ENCODE measurements at regions not wholly inside any gene's neighbourhood (a gene's known extent, or its start where the extent isn't known, plus 50 kb on each side); places are given as distances from the start of the nearest gene placed in this dataset.

DNA sequence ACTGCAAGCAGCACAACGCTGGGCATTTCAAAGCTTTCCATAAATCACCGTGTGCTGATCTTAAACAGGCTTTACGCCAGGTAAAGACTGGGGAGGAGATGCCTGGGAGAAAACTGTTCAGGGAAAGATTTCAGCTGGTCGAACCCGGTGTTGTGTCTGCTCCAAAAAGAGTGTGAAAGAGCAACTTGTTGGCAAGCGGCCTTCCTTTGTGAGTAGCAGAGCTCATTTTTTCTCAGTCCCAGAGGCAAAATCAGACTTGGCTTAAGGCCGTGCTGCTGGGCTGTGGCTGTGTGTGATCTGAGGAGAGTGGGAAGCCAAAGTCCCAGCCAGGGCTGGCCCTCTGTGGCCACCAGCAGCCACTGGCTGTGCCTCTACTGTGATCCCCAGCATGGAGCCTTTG, 75.7 kb upstream of the E2F8 start:
- TF ChIP-seq SREBF2 (IDR thresholded peaks at IDR 0.05; ENCODE audit: low read length) (no peak), CREB1 (IDR thresholded peaks at IDR 0.05; ENCODE audit: low read depth) (no peak), RAD21 (IDR thresholded peaks at IDR 0.05; ENCODE audit: insufficient read depth, low read depth, low read length) (no peak), CHD1 (IDR thresholded peaks at IDR 0.05; ENCODE audit: low read depth, low read length) (no peak), CHD2 (IDR thresholded peaks at IDR 0.05; ENCODE audit: borderline replicate concordance, low read depth, low read length) (no peak), POLR2A (IDR thresholded peaks at IDR 0.05; ENCODE audit: low read depth, low read length) (no peak), BHLHE40 (IDR thresholded peaks at IDR 0.05; ENCODE audit: borderline replicate concordance in 1 of 2, low read depth in 2 of 2, low read length in 1 of 2) (no peak), SIX5 (IDR thresholded peaks at IDR 0.05; ENCODE audit: low read depth, low read length, severe bottlenecking) (no peak), EZH2 (IDR thresholded peaks at IDR 0.05; ENCODE audit: borderline replicate concordance, control insufficient read depth, low read depth, low read length) (no peak)
- TF ChIP-seq, protein P1, sequence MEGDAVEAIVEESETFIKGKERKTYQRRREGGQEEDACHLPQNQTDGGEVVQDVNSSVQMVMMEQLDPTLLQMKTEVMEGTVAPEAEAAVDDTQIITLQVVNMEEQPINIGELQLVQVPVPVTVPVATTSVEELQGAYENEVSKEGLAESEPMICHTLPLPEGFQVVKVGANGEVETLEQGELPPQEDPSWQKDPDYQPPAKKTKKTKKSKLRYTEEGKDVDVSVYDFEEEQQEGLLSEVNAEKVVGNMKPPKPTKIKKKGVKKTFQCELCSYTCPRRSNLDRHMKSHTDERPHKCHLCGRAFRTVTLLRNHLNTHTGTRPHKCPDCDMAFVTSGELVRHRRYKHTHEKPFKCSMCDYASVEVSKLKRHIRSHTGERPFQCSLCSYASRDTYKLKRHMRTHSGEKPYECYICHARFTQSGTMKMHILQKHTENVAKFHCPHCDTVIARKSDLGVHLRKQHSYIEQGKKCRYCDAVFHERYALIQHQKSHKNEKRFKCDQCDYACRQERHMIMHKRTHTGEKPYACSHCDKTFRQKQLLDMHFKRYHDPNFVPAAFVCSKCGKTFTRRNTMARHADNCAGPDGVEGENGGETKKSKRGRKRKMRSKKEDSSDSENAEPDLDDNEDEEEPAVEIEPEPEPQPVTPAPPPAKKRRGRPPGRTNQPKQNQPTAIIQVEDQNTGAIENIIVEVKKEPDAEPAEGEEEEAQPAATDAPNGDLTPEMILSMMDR (IDR thresholded peaks at IDR 0.05 in 2 of 3, conservative IDR thresholded peaks at IDR 0.05 in 1 of 3; ENCODE audit: control insufficient read depth in 2 of 3, extremely low read depth in 1 of 3, insufficient read depth in 1 of 3, low read depth in 3 of 3, low read length in 3 of 3) = no peak
- TF ChIP-seq, protein P2, sequence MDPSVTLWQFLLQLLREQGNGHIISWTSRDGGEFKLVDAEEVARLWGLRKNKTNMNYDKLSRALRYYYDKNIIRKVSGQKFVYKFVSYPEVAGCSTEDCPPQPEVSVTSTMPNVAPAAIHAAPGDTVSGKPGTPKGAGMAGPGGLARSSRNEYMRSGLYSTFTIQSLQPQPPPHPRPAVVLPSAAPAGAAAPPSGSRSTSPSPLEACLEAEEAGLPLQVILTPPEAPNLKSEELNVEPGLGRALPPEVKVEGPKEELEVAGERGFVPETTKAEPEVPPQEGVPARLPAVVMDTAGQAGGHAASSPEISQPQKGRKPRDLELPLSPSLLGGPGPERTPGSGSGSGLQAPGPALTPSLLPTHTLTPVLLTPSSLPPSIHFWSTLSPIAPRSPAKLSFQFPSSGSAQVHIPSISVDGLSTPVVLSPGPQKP (IDR thresholded peaks at IDR 0.05; ENCODE audit: low read depth, low read length) = no peak

Measured in GM12878 (cell line).